ENCODE measurements at regions not wholly inside any gene's neighbourhood (a gene's known extent, or its start where the extent isn't known, plus 50 kb on each side); places are given as distances from the start of the nearest gene placed in this dataset.

DNA sequence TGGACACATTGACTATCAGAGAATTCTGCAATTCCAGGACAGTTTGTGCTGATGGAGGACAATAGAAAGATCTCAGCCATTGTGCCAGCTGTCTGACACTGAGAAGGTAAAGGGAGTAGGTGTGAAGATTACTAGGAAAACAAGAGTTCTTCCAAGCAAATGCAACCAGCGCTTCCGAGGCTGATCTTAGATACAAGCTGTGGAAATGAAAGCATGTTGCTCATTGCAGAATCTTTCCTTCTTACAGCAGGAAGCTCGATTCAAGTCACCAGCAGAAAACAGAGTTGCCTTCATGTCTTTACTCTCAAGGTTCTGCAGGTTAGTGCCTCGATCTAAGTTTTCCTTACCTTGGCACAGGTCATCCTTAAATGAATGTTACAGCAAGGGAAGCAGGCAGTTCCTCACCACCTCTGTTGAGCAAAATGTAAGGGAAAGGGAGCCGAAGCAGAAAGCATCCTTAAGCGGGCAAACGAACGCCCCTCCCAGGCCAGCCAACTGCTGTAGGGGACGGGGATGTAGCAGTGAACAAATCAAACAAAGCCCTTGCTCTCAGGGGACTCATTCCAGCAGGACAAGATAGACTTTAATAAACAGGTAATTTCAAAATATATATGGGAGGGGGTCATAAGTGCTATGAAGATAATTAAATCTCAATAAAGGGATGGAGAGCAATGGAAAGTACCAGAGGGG lies 54.3 kb downstream of the MARCHF4 start:
- no peak overlapping the region for H3K4me2 ChIP-seq (ENCODE audit: insufficient read depth, low read length)
- BruUV-seq (replicated peaks): no TSS peak

More for the DNA sequence above, 54.3 kb downstream of the MARCHF4 start:
- POLR2A ChIA-PET: no interaction called here
- CTCF ChIA-PET: interaction anchor here (2.6 kb wide), 1 partner anchor 11 kb away, joined by 8 read pairs; no protein-coding TSS in a partner anchor
- Histone ChIP-seq H3K4me1 (ENCODE audit: control insufficient read depth, extremely low read depth, insufficient read depth, low read length) (peaks cover 23% of the 10 kb centered on the region), H2AFZ (ENCODE audit: low read depth, low read length) (no peak overlapping the region), H3K9me1 (replicated peaks; ENCODE audit: control insufficient read depth, extremely low read depth, insufficient read depth, low read length) (no peaks in the 10 kb centered on the region), H3K9ac (replicated peaks; ENCODE audit: extremely low read depth, insufficient read depth, low read length) (no peak overlapping the region), H3K9me3 (replicated peaks; ENCODE audit: control insufficient read depth, insufficient read depth, low read length) (no peaks in the 10 kb centered on the region), H3K4me3 (replicated peaks in 1 of 3; ENCODE audit: insufficient read depth in 1 of 3, low read depth in 1 of 3, low read length in 3 of 3) (no peak overlapping the region), H3K36me3 (ENCODE audit: control insufficient read depth in 2 of 2, extremely low read depth in 1 of 2, insufficient read depth in 2 of 2, low read length in 2 of 2) (no peaks in the 10 kb centered on the region), H4K20me1 (replicated peaks; ENCODE audit: control insufficient read depth, extremely low read depth, insufficient read depth, low read length) (no peaks in the 10 kb centered on the region), H3K27ac (ENCODE audit: insufficient read depth, low read depth, low read length) (no peak overlapping the region), H3K27me3 (ENCODE audit: control insufficient read depth in 2 of 2, insufficient read depth in 2 of 2, low read length in 2 of 2) (no peaks in the 10 kb centered on the region), H3K79me2 (ENCODE audit: control insufficient read depth, insufficient read depth, low read length) (no peaks in the 10 kb centered on the region)
- no peak for DNase-seq (ENCODE audit: low read depth, low spot score)
- intact Hi-C loops (cut with micrococcal nuclease): loop anchor here (10.0 kb wide), 1 partner anchor 177 kb away; the partner anchor contains the start of gene RPL37A
- dilution Hi-C loops (cut with MboI; ENCODE audit: extremely low pct_ligation_motif_present, low sequenced_read_pairs): no loop called here
- FAIRE-seq: no peak
- TF ChIP-seq POLR2AphosphoS5 (IDR thresholded peaks at IDR 0.05; ENCODE audit: insufficient read depth, low read depth, low read length): no peak
- TF ChIP-seq, protein P1, sequence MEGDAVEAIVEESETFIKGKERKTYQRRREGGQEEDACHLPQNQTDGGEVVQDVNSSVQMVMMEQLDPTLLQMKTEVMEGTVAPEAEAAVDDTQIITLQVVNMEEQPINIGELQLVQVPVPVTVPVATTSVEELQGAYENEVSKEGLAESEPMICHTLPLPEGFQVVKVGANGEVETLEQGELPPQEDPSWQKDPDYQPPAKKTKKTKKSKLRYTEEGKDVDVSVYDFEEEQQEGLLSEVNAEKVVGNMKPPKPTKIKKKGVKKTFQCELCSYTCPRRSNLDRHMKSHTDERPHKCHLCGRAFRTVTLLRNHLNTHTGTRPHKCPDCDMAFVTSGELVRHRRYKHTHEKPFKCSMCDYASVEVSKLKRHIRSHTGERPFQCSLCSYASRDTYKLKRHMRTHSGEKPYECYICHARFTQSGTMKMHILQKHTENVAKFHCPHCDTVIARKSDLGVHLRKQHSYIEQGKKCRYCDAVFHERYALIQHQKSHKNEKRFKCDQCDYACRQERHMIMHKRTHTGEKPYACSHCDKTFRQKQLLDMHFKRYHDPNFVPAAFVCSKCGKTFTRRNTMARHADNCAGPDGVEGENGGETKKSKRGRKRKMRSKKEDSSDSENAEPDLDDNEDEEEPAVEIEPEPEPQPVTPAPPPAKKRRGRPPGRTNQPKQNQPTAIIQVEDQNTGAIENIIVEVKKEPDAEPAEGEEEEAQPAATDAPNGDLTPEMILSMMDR (IDR thresholded peaks at IDR 0.05; ENCODE audit: extremely low read depth in 1 of 2, insufficient read depth in 1 of 2, low read depth in 1 of 2, low read length in 2 of 2): no peak
- no peak for TF ChIP-seq JUN (IDR thresholded peaks at IDR 0.05; ENCODE audit: borderline replicate concordance, insufficient read depth, insufficient read length, low read depth)
- TF ChIP-seq, protein P2, sequence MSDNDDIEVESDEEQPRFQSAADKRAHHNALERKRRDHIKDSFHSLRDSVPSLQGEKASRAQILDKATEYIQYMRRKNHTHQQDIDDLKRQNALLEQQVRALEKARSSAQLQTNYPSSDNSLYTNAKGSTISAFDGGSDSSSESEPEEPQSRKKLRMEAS (IDR thresholded peaks at IDR 0.05; ENCODE audit: insufficient read depth, insufficient read length): no peak
- no peak for TF ChIP-seq EZH2 (IDR thresholded peaks at IDR 0.05; ENCODE audit: borderline replicate concordance, low read depth, low read length, severe bottlenecking)
- no peak for TF ChIP-seq POLR2A (IDR thresholded peaks at IDR 0.05; ENCODE audit: low read depth, low read length)
- TF ChIP-seq MYC (IDR thresholded peaks at IDR 0.05; ENCODE audit: low read depth, low read length): no peak
- TF ChIP-seq FOS (IDR thresholded peaks at IDR 0.05; ENCODE audit: borderline replicate concordance, insufficient read depth, low read length): no peak
- no peak for TF ChIP-seq GATA2 (IDR thresholded peaks at IDR 0.05; ENCODE audit: insufficient read depth, insufficient read length, low read depth, low read length)
